H1 (cell line): ENCODE measurements at regions not wholly inside any gene's neighbourhood (a gene's known extent, or its start where the extent isn't known, plus 50 kb on each side); places are given as distances from the start of the nearest gene placed in this dataset.

Experiments
- CTCF ChIA-PET: fragments of 300-600 bp; sonication (Branson Sonifier 250); formaldehyde crosslinking; loops from one replicate; lab custom pipeline; 2021; ENCODE audit not compliant: partially characterized antibody; lab: Charles Lee
- POLR2A ChIA-PET: fragments of 300-600 bp; sonication (Branson Sonifier 250); formaldehyde crosslinking; loops from one replicate; lab custom pipeline; 2021; ENCODE audit warnings: inconsistent platforms; ENCODE audit not compliant: partially characterized antibody; lab: Charles Lee
- DNase-seq, 2 experiments: peaks; one replicate each; pipeline versions ENCODE4 v3.0.0 to v3.0.0-alpha.2; 2010 to 2022; ENCODE audit warnings: low spot score in 2 of 2, low read depth in 1 of 2, mixed read lengths in 1 of 2
- FAIRE-seq: peaks from 2 replicates; lab custom pipeline; 2011; peaks lifted over from hg19 to GRCh38; lab: Jason Lieb, UNC
- H2AFZ ChIP-seq: 2 replicates; pipeline ENCODE4 v1.8.1; 2012; ENCODE audit warnings: low read length, inconsistent platforms
- H2AK5ac ChIP-seq: 2 replicates; pipeline ENCODE4 v1.6.1; 2013; ENCODE audit warnings: low read depth, low read length
- H2BK120ac ChIP-seq: replicated peaks from 2 replicates; pipeline ENCODE3; 2013; ENCODE audit warnings: low read depth, low read length, inconsistent platforms
- H2BK12ac ChIP-seq: 2 replicates; pipeline ENCODE4 v1.6.1; 2013; ENCODE audit warnings: low read depth, low read length
- H2BK15ac ChIP-seq: 2 replicates; pipeline ENCODE4 v1.6.1; 2013; ENCODE audit warnings: low read length
- H2BK20ac ChIP-seq: 2 replicates; pipeline ENCODE4 v1.6.1; 2013; ENCODE audit warnings: low read length
- H2BK5ac ChIP-seq: 2 replicates; pipeline ENCODE4 v1.6.1; 2013; ENCODE audit warnings: low read depth, low read length
- H3K14ac ChIP-seq: 2 replicates; pipeline ENCODE4 v1.6.1; 2013; ENCODE audit warnings: inconsistent platforms; ENCODE audit not compliant: insufficient read length
- H3K18ac ChIP-seq: 2 replicates; pipeline ENCODE4 v1.6.1; 2013; ENCODE audit warnings: low read length; ENCODE audit errors: extremely low read depth
- H3K23ac ChIP-seq: 2 replicates; pipeline ENCODE4 v1.6.1; 2013; ENCODE audit warnings: inconsistent platforms; ENCODE audit not compliant: insufficient read length
- H3K23me2 ChIP-seq: 2 replicates; pipeline ENCODE4 v1.6.1; 2013; ENCODE audit warnings: low read depth, low read length
- H3K27ac ChIP-seq: 2 replicates; pipeline ENCODE4 v1.6.1; 2011; ENCODE audit warnings: low read depth, low read length, inconsistent platforms
- H3K27me3 ChIP-seq, 4 experiments: replicated peaks in 1 of 4; 1 replicate in 1 of 4; 2 replicates in 3 of 4; pipeline versions ENCODE4 v1.6.1 to v1.8.1; 2011 to 2013; ENCODE audit warnings: low read length in 3 of 4, mild to moderate bottlenecking in 3 of 4, inconsistent platforms in 2 of 4, mixed read lengths in 2 of 4, moderate library complexity in 1 of 4; ENCODE audit not compliant: control insufficient read depth in 3 of 4, insufficient read depth in 3 of 4; ENCODE audit errors: extremely low read depth in 1 of 4
- H3K36me3 ChIP-seq, 4 experiments: 2 replicates each; pipeline versions ENCODE4 v1.6.1 to v1.8.1; 2011 to 2013; ENCODE audit warnings: mild to moderate bottlenecking in 4 of 4, low read length in 3 of 4, moderate library complexity in 2 of 4, control low read depth in 1 of 4, inconsistent platforms in 1 of 4; ENCODE audit not compliant: insufficient read depth in 4 of 4, control insufficient read depth in 2 of 4
- H3K4ac ChIP-seq: replicated peaks from 2 replicates; pipeline ENCODE3; 2013; ENCODE audit warnings: low read length, low read depth, mixed read lengths, inconsistent platforms; ENCODE audit not compliant: insufficient read length
- H3K4me1 ChIP-seq, 4 experiments: replicated peaks in 1 of 4; 1 replicate in 1 of 4; 2 replicates in 3 of 4; pipeline versions ENCODE4 v1.6.1 to v1.8.1; 2011 to 2013; ENCODE audit warnings: low read length in 3 of 4, inconsistent platforms in 2 of 4, mixed read lengths in 1 of 4; ENCODE audit not compliant: insufficient read depth in 4 of 4, control insufficient read depth in 3 of 4
- H3K4me2 ChIP-seq, 2 experiments: 2 replicates each; pipeline versions ENCODE4 v1.6.1 to v1.8.1; 2011 to 2013; ENCODE audit warnings: low read depth in 2 of 2, low read length in 2 of 2, control low read depth in 1 of 2, inconsistent platforms in 1 of 2, mild to moderate bottlenecking in 1 of 2; ENCODE audit not compliant: insufficient read depth in 1 of 2
- H3K4me3 ChIP-seq, 4 experiments: fragments of 200-600, 300-600 bp in 1 of 4; sonication (generic), shearing (Covaris generic), sonication (Bioruptor Twin) in 1 of 4; 2 replicates each; pipeline versions ENCODE4 v1.5.1 to v1.8.1; 2011 to 2016; ENCODE audit warnings: low read length in 4 of 4, low read depth in 3 of 4, control low read depth in 2 of 4, inconsistent platforms in 2 of 4, mild to moderate bottlenecking in 2 of 4, mixed read lengths in 1 of 4, moderate library complexity in 1 of 4; ENCODE audit not compliant: insufficient read depth in 2 of 4; ENCODE audit errors: extremely low read depth in 1 of 4
- H3K56ac ChIP-seq: replicated peaks from 2 replicates; pipeline ENCODE3; 2013; ENCODE audit warnings: low read depth, mild to moderate bottlenecking, mixed read lengths, low read length, inconsistent platforms; ENCODE audit not compliant: insufficient read length
- H3K79me1 ChIP-seq: 2 replicates; pipeline ENCODE4 v1.6.1; 2013; ENCODE audit warnings: low read depth, low read length, control low read depth
- H3K79me2 ChIP-seq, 2 experiments: 2 replicates each; pipeline versions ENCODE4 v1.6.1 to v1.8.1; 2012 to 2013; ENCODE audit warnings: low read length in 2 of 2, mild to moderate bottlenecking in 2 of 2, inconsistent platforms in 1 of 2; ENCODE audit not compliant: insufficient read depth in 2 of 2, control insufficient read depth in 1 of 2
- H3K9ac ChIP-seq, 4 experiments: replicated peaks in 1 of 4; 1 replicate in 1 of 4; 2 replicates in 3 of 4; pipeline versions ENCODE4 v1.6.1 to v1.8.1; 2011 to 2013; ENCODE audit warnings: low read depth in 3 of 4, low read length in 3 of 4, control low read depth in 2 of 4, mild to moderate bottlenecking in 2 of 4, moderate library complexity in 2 of 4, inconsistent platforms in 1 of 4; ENCODE audit errors: extremely low read depth in 1 of 4
- H3K9me3 ChIP-seq, 2 experiments: 2 replicates each; pipeline versions ENCODE4 v1.6.1 to v1.8.1; 2012 to 2013; ENCODE audit warnings: mild to moderate bottlenecking in 2 of 2, moderate library complexity in 2 of 2, control low read depth in 1 of 2, inconsistent platforms in 1 of 2, low read depth in 1 of 2, low read length in 1 of 2, mixed read lengths in 1 of 2; ENCODE audit not compliant: insufficient read depth in 2 of 2
- H4K20me1 ChIP-seq, 2 experiments: replicated peaks in 1 of 2; 2 replicates each; pipeline versions ENCODE3 to v1.8.1; 2011 to 2013; ENCODE audit warnings: inconsistent platforms in 2 of 2, low read length in 2 of 2, mild to moderate bottlenecking in 1 of 2; ENCODE audit not compliant: insufficient read depth in 2 of 2, control insufficient read depth in 1 of 2
- H4K5ac ChIP-seq: 2 replicates; pipeline ENCODE4 v1.6.1; 2013; ENCODE audit warnings: low read length, low read depth, mixed read lengths, inconsistent platforms; ENCODE audit not compliant: insufficient read length
- H4K8ac ChIP-seq: 2 replicates; pipeline ENCODE4 v1.8.0; 2013; ENCODE audit warnings: mild to moderate bottlenecking, moderate library complexity, low read length, inconsistent platforms; ENCODE audit not compliant: insufficient read depth; ENCODE audit errors: extremely low read depth
- H4K91ac ChIP-seq: replicated peaks from 2 replicates; pipeline ENCODE3; 2013; ENCODE audit warnings: low read length, mixed read lengths, inconsistent platforms; ENCODE audit not compliant: insufficient read length
- CHD2 ChIP-seq: IDR thresholded peaks from 2 replicates; pipeline ENCODE4 v1.6.1; 2012; ENCODE audit warnings: low read length, improper control_type of control experiment
- EP300 ChIP-seq, 2 experiments: IDR thresholded peaks; 1 replicate in 1 of 2; 2 replicates in 1 of 2; pipeline ENCODE4 v1.6.1; 2011 to 2012; ENCODE audit warnings: low read depth in 2 of 2, low read length in 2 of 2, mild to moderate bottlenecking in 2 of 2, borderline replicate concordance in 1 of 2, inconsistent platforms in 1 of 2, moderate library complexity in 1 of 2
- FOSL1 ChIP-seq: IDR thresholded peaks from 2 replicates; pipeline ENCODE4 v1.6.1; 2011; ENCODE audit warnings: mild to moderate bottlenecking, low read depth, low read length, moderate library complexity; ENCODE audit not compliant: insufficient read depth
- GABPA ChIP-seq: IDR thresholded peaks from 2 replicates; pipeline ENCODE4 v1.6.1; 2011; ENCODE audit warnings: mild to moderate bottlenecking, low read length, moderate library complexity, borderline replicate concordance; ENCODE audit not compliant: insufficient read depth
- JUND ChIP-seq: IDR thresholded peaks from 2 replicates; pipeline ENCODE4 v1.6.1; 2011; ENCODE audit warnings: mild to moderate bottlenecking, improper control_type of control experiment, low read length
- RNF2 ChIP-seq: fragments of 200-900, 300-1000 bp; sonication (generic); IDR thresholded peaks from 2 replicates; pipeline ENCODE4 v1.7.1; 2016; ENCODE audit warnings: borderline replicate concordance, low read depth, mild to moderate bottlenecking, antibody characterized with exemption, low read length; ENCODE audit not compliant: poor library complexity, severe bottlenecking; ENCODE audit errors: missing control alignments
- SIRT6 ChIP-seq: IDR thresholded peaks from one replicate; pipeline ENCODE4 v1.7.1; 2012; ENCODE audit warnings: low read length, inconsistent platforms
- WGBS, 2 experiments: shearing (Covaris generic) in 1 of 2; methylation state at CpG; one replicate each; pipeline versions ENCODE4 v1.1.6 to v1.1.7; 2013 to 2015; ENCODE audit warnings: low lambda C conversion rate in 2 of 2, mixed read lengths in 2 of 2, inconsistent platforms in 1 of 2, low coverage in 1 of 2, missing lambda C conversion rate in 1 of 2; ENCODE audit not compliant: insufficient replicate concordance in 2 of 2, insufficient coverage in 1 of 2, insufficient read length in 1 of 2; ENCODE audit errors: extremely low coverage in 1 of 2, missing lambda C conversion rate in 1 of 2; 5-methylcytosine and 5-hydroxymethylcytosine counted together

DNA sequence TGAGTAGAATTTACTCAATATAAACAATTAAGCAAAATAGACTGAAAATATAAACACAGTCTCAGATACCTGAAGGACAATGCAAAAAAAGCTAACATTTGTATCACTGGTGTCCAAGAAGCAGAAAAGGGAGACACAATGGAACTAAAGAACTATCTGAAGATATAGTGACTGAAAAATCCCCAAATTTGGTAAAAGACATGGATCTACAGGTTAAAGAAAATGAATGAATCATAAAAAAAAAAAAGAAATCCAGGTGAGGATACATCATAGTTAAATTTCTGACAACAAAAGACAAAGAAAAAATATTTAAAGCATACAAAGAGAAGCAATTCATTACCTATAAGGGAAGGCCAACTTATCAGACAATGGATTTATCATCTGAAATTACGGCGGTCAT lies 114.7 kb upstream of the PPP1R3A start:
- Histone ChIP-seq H3K56ac (no peak overlapping the region), H4K8ac (no peak overlapping the region), H3K23ac (no peak overlapping the region), H4K91ac (no peak overlapping the region), H3K18ac (no peak overlapping the region), H4K20me1 (no peaks in the 10 kb centered on the region), H3K4me1 (no peaks in the 10 kb centered on the region), H3K23me2 (no peaks in the 10 kb centered on the region), H2BK20ac (no peak overlapping the region), H3K14ac (no peak overlapping the region), H3K9ac (no peak overlapping the region), H3K79me1 (no peaks in the 10 kb centered on the region), H2BK5ac (no peak overlapping the region), H2AFZ (no peak overlapping the region), H3K27me3 (no peaks in the 10 kb centered on the region), H3K4me2 (no peak overlapping the region), H3K9me3 (no peaks in the 10 kb centered on the region), H3K4ac (no peak overlapping the region), H2BK15ac (no peak overlapping the region), H3K36me3 (no peaks in the 10 kb centered on the region), H2AK5ac (no peak overlapping the region), H3K4me3 (no peak overlapping the region), H2BK12ac (no peak overlapping the region), H4K5ac (no peak overlapping the region), H3K79me2 (no peaks in the 10 kb centered on the region), H3K27ac (no peak overlapping the region), H2BK120ac (no peak overlapping the region)
- POLR2A ChIA-PET, result no interaction called here
- FAIRE-seq (no peak), DNase-seq (no peak)
- WGBS, 2 experiments, result 94% methylated on average over 2 of the region's 2 CpGs; no CpG with 5 or more reads in 1 of the 2 experiments
- CTCF ChIA-PET, result no interaction called here
- TF ChIP-seq RNF2, result no peak
- TF ChIP-seq JUND, result no peak
- no peak for TF ChIP-seq SIRT6
- TF ChIP-seq GABPA, result no peak
- TF ChIP-seq EP300 (IDR thresholded peaks at IDR 0.05; ENCODE audit: borderline replicate concordance in 1 of 2, low read depth in 2 of 2, low read length in 2 of 2), result no peak
- TF ChIP-seq FOSL1, result no peak
- no peak for TF ChIP-seq CHD2
